OCI-LY1 (cell line): ENCODE measurements at regions not wholly inside any gene's neighbourhood (a gene's known extent, or its start where the extent isn't known, plus 50 kb on each side); places are given as distances from the start of the nearest gene placed in this dataset.

Experiments
- H2AFZ ChIP-seq: fragments of 200-600 bp; sonication (generic), shearing (Covaris generic); 2 replicates; pipeline ENCODE4 v1.6.0; 2014; ENCODE audit warnings: antibody characterized with exemption, mild to moderate bottlenecking, low read length
- H3F3A ChIP-seq: fragments of 200-600 bp; sonication (generic), shearing (Covaris generic); 2 replicates; pipeline ENCODE4 v1.6.0; 2014; ENCODE audit warnings: mild to moderate bottlenecking, antibody characterized with exemption, low read length, moderate library complexity; ENCODE audit not compliant: insufficient read depth
- H3K27ac ChIP-seq: fragments of 200-600 bp; sonication (generic); 2 replicates; pipeline ENCODE4 v1.5.1; 2014; ENCODE audit warnings: low read length, mixed run types, mild to moderate bottlenecking, low read depth; ENCODE audit not compliant: poor library complexity, severe bottlenecking
- H3K27me3 ChIP-seq: fragments of 200-600 bp; sonication (generic); 2 replicates; pipeline ENCODE4 v1.6.0; 2014; ENCODE audit warnings: antibody characterized with exemption, mild to moderate bottlenecking, low read length, moderate library complexity; ENCODE audit not compliant: insufficient read depth
- H3K36me3 ChIP-seq: fragments of 200-600 bp; sonication (generic); 2 replicates; pipeline ENCODE4 v1.6.1; 2014; ENCODE audit warnings: mild to moderate bottlenecking, antibody characterized with exemption, low read length, moderate library complexity, mixed read lengths; ENCODE audit not compliant: insufficient read depth
- H3K4me1 ChIP-seq: fragments of 200-600 bp; sonication (generic); 2 replicates; pipeline ENCODE4 v1.5.1; 2014; ENCODE audit warnings: mild to moderate bottlenecking, low read length, moderate library complexity; ENCODE audit not compliant: insufficient read depth, severe bottlenecking
- H3K4me2 ChIP-seq: fragments of 200-600 bp; sonication (generic), shearing (Covaris generic); 2 replicates; pipeline ENCODE4 v1.6.1; 2014; ENCODE audit warnings: low read length
- H3K4me3 ChIP-seq: fragments of 200-600 bp; sonication (generic); 2 replicates; pipeline ENCODE4 v1.5.1; 2014; ENCODE audit warnings: low read length, low read depth, mild to moderate bottlenecking, mixed read lengths; ENCODE audit not compliant: poor library complexity, severe bottlenecking
- H3K79me2 ChIP-seq: fragments of 200-600 bp; shearing (Covaris generic); 2 replicates; pipeline ENCODE4 v1.6.1; 2016; ENCODE audit warnings: mixed run types, low read length, mixed read lengths; ENCODE audit not compliant: insufficient read depth
- H3K9ac ChIP-seq: fragments of 200-600 bp; sonication (generic), shearing (Covaris generic); 2 replicates; pipeline ENCODE4 v1.6.1; 2014; ENCODE audit warnings: mild to moderate bottlenecking, low read length, mixed read lengths
- H3K9me2 ChIP-seq: fragments of 200-600 bp; sonication (generic), shearing (Covaris generic); 2 replicates; pipeline ENCODE4 v1.6.1; 2014; ENCODE audit warnings: low read depth, mild to moderate bottlenecking, low read length, mixed read lengths
- H3K9me3 ChIP-seq: fragments of 200-600 bp; shearing (Covaris generic); 2 replicates; pipeline ENCODE4 v1.6.1; 2014; ENCODE audit warnings: low read length, mixed read lengths
- H4K20me1 ChIP-seq: fragments of 200-600 bp; sonication (generic), shearing (Covaris generic); 2 replicates; pipeline ENCODE4 v1.6.0; 2016; ENCODE audit warnings: mild to moderate bottlenecking, low read length; ENCODE audit not compliant: insufficient read depth
- EZH2 ChIP-seq: fragments of 200-600 bp; sonication (generic), shearing (Covaris generic); IDR thresholded peaks from 2 replicates; pipeline ENCODE4 v1.8.0; 2017; ENCODE audit warnings: borderline replicate concordance, mixed run types, mild to moderate bottlenecking, antibody characterized with exemption, low read length, moderate library complexity, mixed read lengths
- TF ChIP-seq, protein P1 (sequence below): fragments of 200-600 bp; sonication (generic), shearing (Covaris generic); IDR thresholded peaks from 2 replicates; pipeline ENCODE4 v1.5.1; 2017; ENCODE audit warnings: mild to moderate bottlenecking, antibody characterized with exemption, low read length, moderate library complexity, mixed read lengths

- no peaks in the 10 kb centered on the region for H3K36me3 ChIP-seq
- no peak overlapping the region for H2AFZ ChIP-seq
- H3K9ac ChIP-seq: no peak overlapping the region
- H3F3A ChIP-seq: no peaks in the 10 kb centered on the region
- no peaks in the 10 kb centered on the region for H3K9me2 ChIP-seq
- no peak overlapping the region for H3K4me3 ChIP-seq
- H3K27me3 ChIP-seq: no peaks in the 10 kb centered on the region; the same call in 1 of the 2 replicates
- no peaks in the 10 kb centered on the region for H3K4me1 ChIP-seq
- TF ChIP-seq, protein P1, sequence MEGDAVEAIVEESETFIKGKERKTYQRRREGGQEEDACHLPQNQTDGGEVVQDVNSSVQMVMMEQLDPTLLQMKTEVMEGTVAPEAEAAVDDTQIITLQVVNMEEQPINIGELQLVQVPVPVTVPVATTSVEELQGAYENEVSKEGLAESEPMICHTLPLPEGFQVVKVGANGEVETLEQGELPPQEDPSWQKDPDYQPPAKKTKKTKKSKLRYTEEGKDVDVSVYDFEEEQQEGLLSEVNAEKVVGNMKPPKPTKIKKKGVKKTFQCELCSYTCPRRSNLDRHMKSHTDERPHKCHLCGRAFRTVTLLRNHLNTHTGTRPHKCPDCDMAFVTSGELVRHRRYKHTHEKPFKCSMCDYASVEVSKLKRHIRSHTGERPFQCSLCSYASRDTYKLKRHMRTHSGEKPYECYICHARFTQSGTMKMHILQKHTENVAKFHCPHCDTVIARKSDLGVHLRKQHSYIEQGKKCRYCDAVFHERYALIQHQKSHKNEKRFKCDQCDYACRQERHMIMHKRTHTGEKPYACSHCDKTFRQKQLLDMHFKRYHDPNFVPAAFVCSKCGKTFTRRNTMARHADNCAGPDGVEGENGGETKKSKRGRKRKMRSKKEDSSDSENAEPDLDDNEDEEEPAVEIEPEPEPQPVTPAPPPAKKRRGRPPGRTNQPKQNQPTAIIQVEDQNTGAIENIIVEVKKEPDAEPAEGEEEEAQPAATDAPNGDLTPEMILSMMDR: no peak
- TF ChIP-seq EZH2: no peak
- H3K4me2 ChIP-seq: no peak overlapping the region
- H3K27ac ChIP-seq: no peak overlapping the region
- H3K9me3 ChIP-seq: no peaks in the 10 kb centered on the region
- H4K20me1 ChIP-seq: no peaks in the 10 kb centered on the region
- H3K79me2 ChIP-seq: no peaks in the 10 kb centered on the region
Observed at GRCh38 chr16:86708431-86708830, 130.1 kb downstream of the FOXL1 start.

DNA sequence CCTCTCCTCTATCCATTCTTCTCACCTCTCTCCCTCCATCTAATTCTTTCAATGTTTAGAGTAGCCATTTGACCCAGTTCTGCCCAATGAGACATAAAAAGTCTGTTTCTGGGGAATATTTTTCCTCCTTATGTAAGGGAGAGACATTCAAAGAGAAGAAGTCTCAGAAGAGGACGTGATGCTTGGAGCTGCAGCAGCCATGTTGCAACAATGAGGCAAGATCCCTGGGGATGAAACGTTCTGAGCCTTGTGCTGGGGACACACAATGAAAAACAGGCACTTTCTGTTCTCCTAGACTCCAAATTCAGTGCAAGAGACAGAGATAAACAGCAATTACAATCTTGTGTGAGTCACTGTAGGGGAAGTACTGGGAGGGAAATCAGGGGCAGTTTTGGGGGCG lies 130.8 kb downstream of the FOXL1 start:
- Histone ChIP-seq H2AFZ (no peak overlapping the region), H3K4me1 (no peaks in the 10 kb centered on the region), H3K9ac (no peak overlapping the region), H3K4me2 (no peak overlapping the region), H4K20me1 (no peaks in the 10 kb centered on the region), H3K4me3 (no peak overlapping the region), H3K36me3 (no peaks in the 10 kb centered on the region), H3F3A (no peaks in the 10 kb centered on the region), H3K9me2 (no peaks in the 10 kb centered on the region), H3K79me2 (no peaks in the 10 kb centered on the region), H3K27me3 (no peaks in the 10 kb centered on the region; the same call in 1 of the 2 replicates), H3K27ac (no peak overlapping the region), H3K9me3 (no peaks in the 10 kb centered on the region)
- TF ChIP-seq, protein P1: no peak
- TF ChIP-seq EZH2: no peak

DNA sequence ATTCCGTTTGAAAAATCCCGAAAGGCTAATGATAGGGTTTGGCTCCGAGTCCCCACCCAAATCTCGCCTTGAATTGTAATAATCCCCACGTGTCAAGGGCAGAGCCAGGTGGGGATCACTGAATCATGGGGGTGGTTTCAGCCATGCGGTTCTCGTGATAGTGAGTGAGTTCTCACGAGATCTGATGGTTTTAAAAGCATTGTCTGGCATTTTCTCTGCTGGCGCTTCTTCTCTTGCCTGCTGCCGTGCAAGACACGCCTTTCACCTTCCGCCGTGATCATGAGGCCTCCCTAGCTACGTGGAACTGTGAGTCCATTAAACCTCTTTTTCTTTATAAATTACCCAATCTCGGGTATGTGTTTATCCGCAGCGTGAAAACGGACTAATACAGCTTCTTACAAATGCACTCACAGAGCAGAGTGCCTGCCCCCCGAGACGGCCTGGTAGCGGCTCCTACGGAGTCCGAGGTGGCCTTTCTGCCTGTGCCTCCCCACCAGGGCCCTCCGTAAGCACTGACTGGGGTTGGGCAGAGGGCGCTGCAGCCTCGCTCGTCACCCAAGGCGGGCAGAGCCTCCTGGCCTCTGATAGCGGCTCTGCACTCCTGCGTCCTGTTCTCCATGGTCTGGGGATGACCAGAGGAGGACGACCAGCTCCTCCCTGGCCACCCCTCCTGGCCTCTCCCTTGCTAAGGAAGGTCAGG lies 131.7 kb downstream of the FOXL1 start:
- no peaks in the 10 kb centered on the region for H3F3A ChIP-seq
- no peaks in the 10 kb centered on the region for H3K9me3 ChIP-seq
- no peaks in the 10 kb centered on the region for H3K36me3 ChIP-seq
- H4K20me1 ChIP-seq: no peaks in the 10 kb centered on the region
- no peak overlapping the region for H3K4me2 ChIP-seq
- no peaks in the 10 kb centered on the region for H3K79me2 ChIP-seq
- H3K27ac ChIP-seq: no peak overlapping the region
- no peak overlapping the region for H2AFZ ChIP-seq
- no peaks in the 10 kb centered on the region; the same call in 1 of the 2 replicates for H3K27me3 ChIP-seq
- TF ChIP-seq, protein P1: no peak; the same call in 1 of the 2 replicates
- TF ChIP-seq EZH2: no peak
- no peaks in the 10 kb centered on the region for H3K4me1 ChIP-seq
- no peaks in the 10 kb centered on the region for H3K9me2 ChIP-seq
- no peak overlapping the region for H3K9ac ChIP-seq
- H3K4me3 ChIP-seq: no peak overlapping the region
